CD4-positive, alpha-beta T cell (primary cell): ENCODE measurements at regions not wholly inside any gene's neighbourhood (a gene's known extent, or its start where the extent isn't known, plus 50 kb on each side); places are given as distances from the start of the nearest gene placed in this dataset.

Experiments
- ATAC-seq: fragments of 200-7000 bp; cut with Tn5 transposase; one replicate; pipeline ENCODE4 v1.10.0; 2022; ENCODE audit warnings: mild to moderate bottlenecking; ENCODE audit not compliant: poor library complexity
- CTCF ChIA-PET: fragments of 350-600 bp; sonication (Branson Sonifier 250); formaldehyde crosslinking; loops from one replicate; lab custom pipeline; 2021; ENCODE audit warnings: antibody characterized with exemption, inconsistent platforms; lab: Charles Lee
- POLR2A ChIA-PET: fragments of 350-600 bp; sonication (Branson Sonifier 250); formaldehyde crosslinking; loops from one replicate; lab custom pipeline; 2021; ENCODE audit warnings: antibody characterized with exemption, inconsistent platforms; lab: Charles Lee
- DNase-seq, 14 experiments: peaks; one replicate each; pipeline ENCODE4 v3.0.0-alpha.2; 2013 to 2020; ENCODE audit warnings: mixed read lengths in 2 of 14
- H3K27ac ChIP-seq, 2 donors: one replicate each; pipeline versions ENCODE4 v1.5.1 to v1.7.0; 2013; ENCODE audit warnings: low read length in 2 of 2, low read depth in 1 of 2, mild to moderate bottlenecking in 1 of 2
- H3K27me3 ChIP-seq, 2 experiments: 1 replicate in 1 of 2; 2 replicates in 1 of 2; pipeline versions ENCODE4 v1.6.1 to v1.7.0; 2013; ENCODE audit warnings: low read length in 2 of 2, control low read depth in 1 of 2, mild to moderate bottlenecking in 1 of 2, moderate library complexity in 1 of 2; ENCODE audit not compliant: insufficient read depth in 2 of 2, control insufficient read depth in 1 of 2
- H3K36me3 ChIP-seq: one replicate; pipeline ENCODE4 v1.6.1; 2013; ENCODE audit warnings: low read length, control low read depth; ENCODE audit not compliant: insufficient read depth
- H3K4me1 ChIP-seq: one replicate; pipeline ENCODE4 v1.6.1; 2013; ENCODE audit warnings: low read length, control low read depth; ENCODE audit not compliant: insufficient read depth
- H3K4me3 ChIP-seq: one replicate; pipeline ENCODE4 v1.5.1; 2013; ENCODE audit warnings: mild to moderate bottlenecking, low read length, moderate library complexity
- H3K9me3 ChIP-seq, 2 experiments: 1 replicate in 1 of 2; 2 replicates in 1 of 2; pipeline versions ENCODE4 v1.6.1 to v1.7.0; 2013; ENCODE audit warnings: low read length in 2 of 2, mild to moderate bottlenecking in 2 of 2, control low read depth in 1 of 2, moderate library complexity in 1 of 2; ENCODE audit not compliant: control insufficient read depth in 1 of 2, insufficient read depth in 1 of 2
- H3K27ac Mint-ChIP-seq: one replicate; pipeline ENCODE4 v1.8.0; 2020; ENCODE audit warnings: mixed read lengths
- H3K27me3 Mint-ChIP-seq: one replicate; pipeline ENCODE4 v1.8.0; 2021; ENCODE audit warnings: mixed read lengths
- H3K36me3 Mint-ChIP-seq: one replicate; pipeline ENCODE4 v1.8.0; 2021; ENCODE audit warnings: low read depth, mixed read lengths
- H3K4me1 Mint-ChIP-seq: one replicate; pipeline ENCODE4 v1.8.0; 2021; ENCODE audit warnings: low read depth, mixed read lengths
- H3K4me3 Mint-ChIP-seq: one replicate; pipeline ENCODE4 v1.8.0; 2020; ENCODE audit warnings: mild to moderate bottlenecking, mixed read lengths
- H3K9me3 Mint-ChIP-seq: one replicate; pipeline ENCODE4 v1.8.0; 2020; ENCODE audit warnings: mixed read lengths
- intact Hi-C, 2 experiments: fragments of 100-400 bp; cut with DNase I in 1 of 2; cut with micrococcal nuclease in 1 of 2; formaldehyde crosslinking; loops; one replicate each; pipeline versions ENCODE4 v1.15.1 to v1.9.0; 2023 to 2025; cut with DNase I, micrococcal nuclease
- TF ChIP-seq, protein P1 (sequence below): fragments of 200-600 bp; IDR thresholded peaks from one replicate; pipeline ENCODE4 v1.8.0; 2022; ENCODE audit warnings: antibody characterized with exemption, mild to moderate bottlenecking

DNA sequence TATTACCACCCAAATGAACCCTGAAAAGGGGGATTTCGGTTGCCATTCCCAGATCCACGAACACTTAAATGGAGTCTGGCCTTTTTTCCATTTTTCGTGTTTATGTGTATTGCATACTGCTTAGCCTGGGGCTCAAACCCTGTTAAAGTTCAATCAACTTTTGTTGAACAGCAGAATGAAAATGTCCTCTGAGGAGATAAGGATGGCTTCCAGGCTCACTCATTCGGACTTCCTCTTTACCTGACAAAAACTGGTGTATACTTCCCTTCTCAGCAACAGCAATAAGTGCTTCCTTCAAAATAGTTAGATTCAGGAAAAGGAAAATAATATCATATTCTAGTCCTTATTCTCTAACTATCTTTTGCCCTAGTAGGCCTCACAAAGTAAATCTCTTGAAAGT lies 61.1 kb upstream of the ARID5B start:
- CTCF ChIA-PET: no interaction called here
- Mint-ChIP-seq H3K9me3 (no peaks in the 10 kb centered on the region), H3K4me3 (no peak overlapping the region), H3K27ac (no peak overlapping the region), H3K4me1 (peaks cover 13% of the 10 kb centered on the region), H3K27me3 (no peaks in the 10 kb centered on the region), H3K36me3 (no peaks in the 10 kb centered on the region)
- no peak overlapping the region for H3K4me3 ChIP-seq
- H3K36me3 ChIP-seq: no peaks in the 10 kb centered on the region
- TF ChIP-seq, protein P1, sequence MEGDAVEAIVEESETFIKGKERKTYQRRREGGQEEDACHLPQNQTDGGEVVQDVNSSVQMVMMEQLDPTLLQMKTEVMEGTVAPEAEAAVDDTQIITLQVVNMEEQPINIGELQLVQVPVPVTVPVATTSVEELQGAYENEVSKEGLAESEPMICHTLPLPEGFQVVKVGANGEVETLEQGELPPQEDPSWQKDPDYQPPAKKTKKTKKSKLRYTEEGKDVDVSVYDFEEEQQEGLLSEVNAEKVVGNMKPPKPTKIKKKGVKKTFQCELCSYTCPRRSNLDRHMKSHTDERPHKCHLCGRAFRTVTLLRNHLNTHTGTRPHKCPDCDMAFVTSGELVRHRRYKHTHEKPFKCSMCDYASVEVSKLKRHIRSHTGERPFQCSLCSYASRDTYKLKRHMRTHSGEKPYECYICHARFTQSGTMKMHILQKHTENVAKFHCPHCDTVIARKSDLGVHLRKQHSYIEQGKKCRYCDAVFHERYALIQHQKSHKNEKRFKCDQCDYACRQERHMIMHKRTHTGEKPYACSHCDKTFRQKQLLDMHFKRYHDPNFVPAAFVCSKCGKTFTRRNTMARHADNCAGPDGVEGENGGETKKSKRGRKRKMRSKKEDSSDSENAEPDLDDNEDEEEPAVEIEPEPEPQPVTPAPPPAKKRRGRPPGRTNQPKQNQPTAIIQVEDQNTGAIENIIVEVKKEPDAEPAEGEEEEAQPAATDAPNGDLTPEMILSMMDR: no peak
- H3K27me3 ChIP-seq: no peaks in the 10 kb centered on the region
- intact Hi-C loops: no loop called here
- no peaks in the 10 kb centered on the region for H3K9me3 ChIP-seq
- no peak for ATAC-seq
- no peaks in the 10 kb centered on the region for H3K4me1 ChIP-seq
- POLR2A ChIA-PET: interaction anchor here (0.6 kb wide), 1 partner anchor 62 kb away, joined by 5 read pairs; no protein-coding TSS in a partner anchor
- no peak overlapping the region for H3K27ac ChIP-seq
- no peak for DNase-seq

DNA sequence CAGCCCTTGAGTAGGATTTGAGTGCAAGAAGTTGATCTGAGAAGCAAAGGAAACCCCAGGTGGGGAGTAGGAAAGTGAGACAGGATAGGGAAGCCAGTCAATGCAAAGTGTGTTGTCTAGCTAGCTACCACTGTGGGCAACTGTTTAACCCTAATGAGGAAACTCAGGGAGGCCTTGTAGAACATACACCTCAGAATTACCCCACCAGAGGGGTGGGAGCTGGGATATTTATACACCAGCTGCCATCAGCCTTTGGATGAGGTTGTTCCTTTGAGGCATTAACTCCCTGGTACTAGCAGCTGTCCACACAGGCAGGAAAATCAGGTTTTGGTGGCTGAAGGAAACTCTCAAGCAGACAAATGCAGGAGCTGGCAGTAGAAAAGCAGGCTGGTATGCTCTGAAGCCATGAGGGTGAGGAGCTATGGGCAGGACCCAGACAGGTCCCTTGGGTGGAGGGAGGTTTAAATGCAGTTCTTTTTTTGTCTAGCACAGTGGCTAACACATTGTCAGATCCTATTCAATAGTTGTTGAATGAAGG lies 60.1 kb upstream of the ARID5B start:
- no peaks in the 10 kb centered on the region for H3K9me3 ChIP-seq
- no peak for ATAC-seq
- TF ChIP-seq, protein P1: no peak
- Mint-ChIP-seq H3K4me3 (no peak overlapping the region), H3K4me1 (peaks cover 3% of the 10 kb centered on the region), H3K36me3 (no peaks in the 10 kb centered on the region), H3K27me3 (no peaks in the 10 kb centered on the region), H3K27ac (no peak overlapping the region), H3K9me3 (no peaks in the 10 kb centered on the region)
- H3K27me3 ChIP-seq: no peaks in the 10 kb centered on the region
- no peak for DNase-seq
- CTCF ChIA-PET: no interaction called here
- no peaks in the 10 kb centered on the region for H3K4me1 ChIP-seq
- no peak overlapping the region for H3K4me3 ChIP-seq
- intact Hi-C loops: no loop called here
- POLR2A ChIA-PET: no interaction called here
- no peaks in the 10 kb centered on the region for H3K36me3 ChIP-seq
- no peak overlapping the region for H3K27ac ChIP-seq

DNA sequence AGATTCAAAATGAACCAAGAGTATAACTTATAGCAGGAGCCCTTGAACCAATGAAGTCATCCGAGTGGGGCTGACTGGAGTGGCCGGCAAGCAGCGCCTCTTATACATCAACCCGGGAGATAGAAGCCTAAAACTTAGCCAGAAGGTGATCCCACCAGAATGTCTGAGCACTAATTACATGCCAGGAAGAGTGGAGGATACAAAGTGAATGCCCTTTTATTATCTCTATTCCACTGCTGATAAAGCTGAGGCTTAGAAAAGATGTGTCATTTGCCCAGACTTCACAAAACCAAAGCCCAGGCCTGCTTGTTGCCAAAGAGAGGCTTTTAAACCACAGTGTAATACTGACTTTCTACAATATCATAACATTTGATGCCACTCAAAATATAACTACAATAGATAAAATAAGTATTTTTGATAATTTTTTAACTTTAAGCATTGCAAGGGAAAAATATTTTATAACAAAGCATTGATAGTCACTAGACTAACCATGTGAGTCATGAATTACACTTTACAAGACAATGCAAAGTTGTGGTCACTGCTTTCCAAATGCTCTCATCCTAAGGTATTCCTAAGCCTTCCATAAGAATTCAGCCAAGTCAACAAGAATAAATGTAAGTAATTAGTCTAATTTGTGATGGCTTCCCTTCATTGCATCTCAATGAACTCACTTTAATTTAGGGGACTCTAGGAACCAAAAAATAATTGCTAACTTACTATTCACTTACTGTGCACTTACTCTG lies 58.6 kb upstream of the ARID5B start:
- H3K4me1 ChIP-seq: no peaks in the 10 kb centered on the region
- H3K27ac Mint-ChIP-seq: no peak overlapping the region
- no peaks in the 10 kb centered on the region for H3K9me3 ChIP-seq
- intact Hi-C loops: no loop called here
- ChIA-PET POLR2A (no interaction called here), CTCF (no interaction called here)
- H3K36me3 ChIP-seq: no peaks in the 10 kb centered on the region
- no peak overlapping the region for H3K27ac ChIP-seq
- no peak for DNase-seq
- H3K36me3 Mint-ChIP-seq: no peaks in the 10 kb centered on the region
- no peak overlapping the region for H3K4me3 Mint-ChIP-seq
- TF ChIP-seq, protein P1: no peak
- H3K4me1 Mint-ChIP-seq: peaks cover 7% of the 10 kb centered on the region
- ATAC-seq: no peak
- H3K4me3 ChIP-seq: no peak overlapping the region
- H3K9me3 Mint-ChIP-seq: no peaks in the 10 kb centered on the region
- no peaks in the 10 kb centered on the region for H3K27me3 ChIP-seq
- no peaks in the 10 kb centered on the region for H3K27me3 Mint-ChIP-seq
